B cell (primary cell): ENCODE measurements at regions not wholly inside any gene's neighbourhood (a gene's known extent, or its start where the extent isn't known, plus 50 kb on each side); places are given as distances from the start of the nearest gene placed in this dataset.

Experiments
- ATAC-seq: fragments of 200-7000 bp; cut with Tn5 transposase; one replicate; pipeline ENCODE4 v1.10.0; 2021; ENCODE audit warnings: low read depth, mild to moderate bottlenecking, moderate number of reproducible peaks, moderate library complexity
- CTCF ChIA-PET: fragments of 350-600 bp; sonication (Branson Sonifier 250); formaldehyde crosslinking; loops from one replicate; lab custom pipeline; 2021; ENCODE audit warnings: antibody characterized with exemption, inconsistent platforms; lab: Charles Lee
- POLR2A ChIA-PET: fragments of 350-600 bp; sonication (Branson Sonifier 250); formaldehyde crosslinking; loops from one replicate; lab custom pipeline; 2021; ENCODE audit warnings: antibody characterized with exemption; lab: Charles Lee
- DNase-seq: peaks from one replicate; pipeline ENCODE4 v3.0.0; 2013
- H2AFZ ChIP-seq: 2 replicates; pipeline ENCODE4 v1.6.1; 2012; ENCODE audit warnings: mild to moderate bottlenecking, low read depth, low read length; ENCODE audit not compliant: insufficient read depth, poor library complexity, severe bottlenecking
- H3K27ac ChIP-seq, 2 donors: 1 replicate in 1 of 2; 2 replicates in 1 of 2; pipeline ENCODE4 v1.5.1; 2012 to 2013; ENCODE audit warnings: low read length in 2 of 2, mild to moderate bottlenecking in 2 of 2, moderate library complexity in 1 of 2
- H3K27me3 ChIP-seq, 4 experiments: fragments of 200-600 bp in 1 of 4; sonication (generic) in 1 of 4; replicated peaks in 1 of 4; 1 replicate in 2 of 4; 2 replicates in 2 of 4; pipeline versions ENCODE4 v1.6.1 to v1.7.0; 2013 to 2016; ENCODE audit warnings: low read length in 3 of 4, mild to moderate bottlenecking in 2 of 4, mixed read lengths in 1 of 4, moderate library complexity in 1 of 4; ENCODE audit not compliant: insufficient read depth in 4 of 4, control insufficient read depth in 3 of 4; ENCODE audit errors: control extremely low read depth in 1 of 4
- H3K36me3 ChIP-seq, 2 experiments: replicated peaks in 1 of 2; 1 replicate in 1 of 2; 2 replicates in 1 of 2; pipeline versions ENCODE4 v1.6.1 to v1.7.1; 2013; ENCODE audit warnings: low read length in 1 of 2; ENCODE audit not compliant: insufficient read depth in 2 of 2, control insufficient read depth in 1 of 2; ENCODE audit errors: control extremely low read depth in 1 of 2, extremely low read depth in 1 of 2
- H3K4me1 ChIP-seq, 2 donors: fragments of 200-600 bp in 1 of 2; sonication (generic) in 1 of 2; 1 replicate in 1 of 2; 2 replicates in 1 of 2; pipeline versions ENCODE4 v1.5.1 to v1.6.1; 2013 to 2017; ENCODE audit warnings: low read length in 2 of 2; ENCODE audit not compliant: control insufficient read depth in 2 of 2, insufficient read depth in 2 of 2
- H3K4me2 ChIP-seq: replicated peaks from 2 replicates; pipeline ENCODE3; 2012; ENCODE audit warnings: mild to moderate bottlenecking, low read depth, low read length; ENCODE audit not compliant: poor library complexity, severe bottlenecking
- H3K4me3 ChIP-seq, 5 experiments: fragments of 200-600 bp in 1 of 5; sonication (generic) in 1 of 5; 1 replicate in 3 of 5; 2 replicates in 2 of 5; pipeline versions ENCODE4 v1.5.1 to v1.7.0; 2011 to 2016; ENCODE audit warnings: low read length in 4 of 5, mild to moderate bottlenecking in 4 of 5, low read depth in 2 of 5, control low read depth in 1 of 5, moderate library complexity in 1 of 5; ENCODE audit not compliant: insufficient read depth in 1 of 5; ENCODE audit errors: control extremely low read depth in 1 of 5, extremely low read depth in 1 of 5
- H3K79me2 ChIP-seq: fragments of 200-600 bp; sonication (generic); one replicate; pipeline ENCODE4 v1.6.0; 2016; ENCODE audit warnings: low read length; ENCODE audit not compliant: control insufficient read depth, insufficient read depth
- H3K9ac ChIP-seq: fragments of 200-600 bp; sonication (generic); 2 replicates; pipeline ENCODE4 v1.6.1; 2017; ENCODE audit warnings: mild to moderate bottlenecking, low read length, moderate library complexity
- H3K9me3 ChIP-seq, 3 donors: one replicate each; pipeline versions ENCODE4 v1.6.1 to v1.7.1; 2013; ENCODE audit warnings: low read length in 2 of 3; ENCODE audit not compliant: control insufficient read depth in 2 of 3, insufficient read depth in 1 of 3; ENCODE audit errors: control extremely low read depth in 1 of 3
- H4K20me1 ChIP-seq: 2 replicates; pipeline ENCODE4 v1.6.0; 2012; ENCODE audit warnings: mild to moderate bottlenecking, low read length; ENCODE audit not compliant: insufficient read depth, control insufficient read depth, poor library complexity, severe bottlenecking
- H3K27ac Mint-ChIP-seq: one replicate; pipeline ENCODE4 v1.8.0; 2021; ENCODE audit warnings: mixed read lengths
- H3K27me3 Mint-ChIP-seq: one replicate; pipeline ENCODE4 v1.8.0; 2021; ENCODE audit warnings: mixed read lengths
- H3K4me1 Mint-ChIP-seq: one replicate; pipeline ENCODE4 v1.8.0; 2021; ENCODE audit warnings: mixed read lengths
- H3K4me3 Mint-ChIP-seq: one replicate; pipeline ENCODE4 v1.8.0; 2021; ENCODE audit warnings: mixed read lengths
- H3K9me3 Mint-ChIP-seq: one replicate; pipeline ENCODE4 v1.8.0; 2022; ENCODE audit warnings: mixed read lengths; ENCODE audit not compliant: insufficient read depth
- EZH2 ChIP-seq: IDR thresholded peaks from 2 replicates; pipeline ENCODE4 v1.6.1; 2012; ENCODE audit warnings: borderline replicate concordance, low read depth, mild to moderate bottlenecking, moderate library complexity, low read length; ENCODE audit not compliant: insufficient read depth, poor library complexity, severe bottlenecking
- WGBS: methylation state at CpG from one replicate; pipeline ENCODE4 v1.1.5; 2013; ENCODE audit warnings: missing lambda C conversion rate; ENCODE audit not compliant: insufficient coverage; 5-methylcytosine and 5-hydroxymethylcytosine counted together
- intact Hi-C: fragments of 100-400 bp; cut with micrococcal nuclease; formaldehyde crosslinking; loops from one replicate; pipeline ENCODE4 v1.10.0; 2022
- TF ChIP-seq, protein P1 (sequence below): fragments of 200-600 bp; IDR thresholded peaks from one replicate; pipeline ENCODE4 v1.8.0; 2022; ENCODE audit warnings: antibody characterized with exemption, mild to moderate bottlenecking

DNA sequence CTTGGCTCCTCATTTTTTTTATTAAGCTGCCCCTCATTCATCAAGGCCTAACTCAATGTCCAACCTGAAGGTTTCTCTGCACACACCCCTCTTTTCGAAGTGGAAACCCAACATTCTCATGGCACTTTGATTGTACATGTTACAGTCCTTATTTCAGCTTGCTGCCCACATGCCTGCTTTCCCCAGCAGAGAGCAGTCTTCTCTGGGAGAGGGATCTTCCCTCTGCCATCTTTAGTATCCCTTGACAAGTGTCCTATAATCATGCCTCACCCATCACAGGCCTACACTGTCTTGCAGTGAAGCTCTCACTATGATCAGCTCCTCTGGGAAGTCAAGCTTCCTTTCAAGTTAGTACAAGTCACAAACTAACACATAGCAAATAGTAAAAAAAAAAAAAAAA is 175.1 kb downstream of the ACER2 start:
- H4K20me1 ChIP-seq: no peaks in the 10 kb centered on the region
- no peak overlapping the region for H3K4me2 ChIP-seq
- no peak overlapping the region for H3K4me3 ChIP-seq
- Mint-ChIP-seq H3K27me3 (no peaks in the 10 kb centered on the region), H3K4me3 (no peak overlapping the region), H3K4me1 (no peaks in the 10 kb centered on the region), H3K27ac (no peak overlapping the region), H3K9me3 (no peaks in the 10 kb centered on the region)
- 80% methylated on average over 1 of the region's 1 CpG for WGBS
- CTCF ChIA-PET: no interaction called here
- H3K9me3 ChIP-seq: no peaks in the 10 kb centered on the region
- no peak overlapping the region for H2AFZ ChIP-seq
- POLR2A ChIA-PET: no interaction called here
- H3K79me2 ChIP-seq: no peaks in the 10 kb centered on the region
- no peaks in the 10 kb centered on the region for H3K4me1 ChIP-seq
- no peak overlapping the region for H3K27ac ChIP-seq
- DNase-seq (no peak), ATAC-seq (no peak)
- H3K27me3 ChIP-seq: no peaks in the 10 kb centered on the region
- no peak for TF ChIP-seq EZH2
- TF ChIP-seq, protein P1, sequence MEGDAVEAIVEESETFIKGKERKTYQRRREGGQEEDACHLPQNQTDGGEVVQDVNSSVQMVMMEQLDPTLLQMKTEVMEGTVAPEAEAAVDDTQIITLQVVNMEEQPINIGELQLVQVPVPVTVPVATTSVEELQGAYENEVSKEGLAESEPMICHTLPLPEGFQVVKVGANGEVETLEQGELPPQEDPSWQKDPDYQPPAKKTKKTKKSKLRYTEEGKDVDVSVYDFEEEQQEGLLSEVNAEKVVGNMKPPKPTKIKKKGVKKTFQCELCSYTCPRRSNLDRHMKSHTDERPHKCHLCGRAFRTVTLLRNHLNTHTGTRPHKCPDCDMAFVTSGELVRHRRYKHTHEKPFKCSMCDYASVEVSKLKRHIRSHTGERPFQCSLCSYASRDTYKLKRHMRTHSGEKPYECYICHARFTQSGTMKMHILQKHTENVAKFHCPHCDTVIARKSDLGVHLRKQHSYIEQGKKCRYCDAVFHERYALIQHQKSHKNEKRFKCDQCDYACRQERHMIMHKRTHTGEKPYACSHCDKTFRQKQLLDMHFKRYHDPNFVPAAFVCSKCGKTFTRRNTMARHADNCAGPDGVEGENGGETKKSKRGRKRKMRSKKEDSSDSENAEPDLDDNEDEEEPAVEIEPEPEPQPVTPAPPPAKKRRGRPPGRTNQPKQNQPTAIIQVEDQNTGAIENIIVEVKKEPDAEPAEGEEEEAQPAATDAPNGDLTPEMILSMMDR: no peak
- no peaks in the 10 kb centered on the region for H3K36me3 ChIP-seq
- no peak overlapping the region for H3K9ac ChIP-seq
- intact Hi-C loops: no loop called here

DNA sequence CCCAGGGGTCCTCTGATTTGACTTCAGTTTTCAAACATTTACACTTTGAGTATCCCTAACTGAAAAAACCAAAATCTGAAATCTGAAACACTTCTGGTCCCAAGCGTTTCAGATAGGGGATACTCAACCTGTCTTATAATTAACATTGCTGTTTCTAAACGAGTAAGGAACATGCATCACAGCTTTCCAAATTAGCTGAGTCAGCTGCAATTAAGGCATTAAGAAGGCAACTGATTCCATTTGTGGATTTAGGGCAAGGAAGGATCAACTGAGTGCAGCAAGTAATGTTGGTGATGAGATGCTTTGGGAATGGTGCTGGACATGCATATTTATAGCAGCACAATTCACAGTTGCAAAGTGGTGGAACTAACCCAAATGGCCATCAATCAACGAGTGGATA is 168.6 kb downstream of the ACER2 start:
- Histone ChIP-seq H3K36me3 (no peaks in the 10 kb centered on the region), H3K4me2 (no peak overlapping the region), H2AFZ (no peak overlapping the region), H3K4me3 (no peak overlapping the region), H3K79me2 (no peaks in the 10 kb centered on the region), H4K20me1 (no peaks in the 10 kb centered on the region), H3K9ac (no peak overlapping the region), H3K27me3 (no peaks in the 10 kb centered on the region), H3K4me1 (no peaks in the 10 kb centered on the region), H3K9me3 (no peaks in the 10 kb centered on the region), H3K27ac (no peak overlapping the region)
- DNase-seq (no peak), ATAC-seq (no peak)
- no peaks in the 10 kb centered on the region for H3K4me1 Mint-ChIP-seq
- no peak overlapping the region for H3K4me3 Mint-ChIP-seq
- peaks cover 4% of the 10 kb centered on the region for H3K27me3 Mint-ChIP-seq
- WGBS: no CpG with 5 or more reads among the region's 3 CpGs
- CTCF ChIA-PET: no interaction called here
- POLR2A ChIA-PET: no interaction called here
- no peak for TF ChIP-seq EZH2
- TF ChIP-seq, protein P1: no peak
- intact Hi-C loops: no loop called here
- peaks cover 4% of the 10 kb centered on the region for H3K9me3 Mint-ChIP-seq
- H3K27ac Mint-ChIP-seq: no peak overlapping the region
